ENCODE measurements at regions not wholly inside any gene's neighbourhood (a gene's known extent, or its start where the extent isn't known, plus 50 kb on each side); places are given as distances from the start of the nearest gene placed in this dataset.

GRCh38 chr1:96580920-96581319 is 140.7 kb upstream of the PTBP2 start:
- no peak for TF ChIP-seq CTCF (conservative IDR thresholded peaks at IDR 0.05)
- TF ChIP-seq EZH2 (IDR thresholded peaks at IDR 0.05; ENCODE audit: low read depth) = no peak

Data from PC-9 (cell line).